Astrocyte (in vitro differentiated cells and primary cell): ENCODE measurements at regions not wholly inside any gene's neighbourhood (a gene's known extent, or its start where the extent isn't known, plus 50 kb on each side); places are given as distances from the start of the nearest gene placed in this dataset.

ENCODE experiments used
- EZH2 ChIP-seq: IDR thresholded peaks from 2 replicates; pipeline ENCODE4 v1.6.1; 2012; ENCODE audit warnings: mild to moderate bottlenecking, low read length, inconsistent platforms; ENCODE audit not compliant: insufficient read depth
- TF ChIP-seq, protein P1 (sequence below): IDR thresholded peaks from 2 replicates; pipeline ENCODE4 v1.5.1; 2011; ENCODE audit warnings: low read depth, mild to moderate bottlenecking, inconsistent platforms, low read length, moderate library complexity; ENCODE audit not compliant: insufficient read depth

DNA sequence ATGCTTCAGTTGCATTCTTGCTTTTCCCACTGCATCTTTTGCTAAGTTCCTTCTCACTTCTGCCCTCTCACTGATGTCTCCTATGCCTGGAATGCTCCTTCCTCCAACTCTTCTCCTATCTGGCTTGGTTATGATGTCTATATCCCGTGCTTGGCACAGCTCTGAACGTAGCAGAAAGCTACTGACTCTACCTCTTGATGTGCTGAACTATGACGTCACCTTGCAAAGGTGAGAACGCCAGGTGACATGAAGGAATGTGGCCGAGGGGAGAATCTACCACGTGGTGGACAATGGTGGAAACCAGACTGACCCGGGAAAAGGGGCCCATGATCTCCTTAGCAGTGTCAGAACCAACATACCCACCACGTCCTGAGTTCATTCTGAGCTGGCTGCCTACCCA lies 209.7 kb downstream of the SH3BP4 start:
- TF ChIP-seq, protein P1, sequence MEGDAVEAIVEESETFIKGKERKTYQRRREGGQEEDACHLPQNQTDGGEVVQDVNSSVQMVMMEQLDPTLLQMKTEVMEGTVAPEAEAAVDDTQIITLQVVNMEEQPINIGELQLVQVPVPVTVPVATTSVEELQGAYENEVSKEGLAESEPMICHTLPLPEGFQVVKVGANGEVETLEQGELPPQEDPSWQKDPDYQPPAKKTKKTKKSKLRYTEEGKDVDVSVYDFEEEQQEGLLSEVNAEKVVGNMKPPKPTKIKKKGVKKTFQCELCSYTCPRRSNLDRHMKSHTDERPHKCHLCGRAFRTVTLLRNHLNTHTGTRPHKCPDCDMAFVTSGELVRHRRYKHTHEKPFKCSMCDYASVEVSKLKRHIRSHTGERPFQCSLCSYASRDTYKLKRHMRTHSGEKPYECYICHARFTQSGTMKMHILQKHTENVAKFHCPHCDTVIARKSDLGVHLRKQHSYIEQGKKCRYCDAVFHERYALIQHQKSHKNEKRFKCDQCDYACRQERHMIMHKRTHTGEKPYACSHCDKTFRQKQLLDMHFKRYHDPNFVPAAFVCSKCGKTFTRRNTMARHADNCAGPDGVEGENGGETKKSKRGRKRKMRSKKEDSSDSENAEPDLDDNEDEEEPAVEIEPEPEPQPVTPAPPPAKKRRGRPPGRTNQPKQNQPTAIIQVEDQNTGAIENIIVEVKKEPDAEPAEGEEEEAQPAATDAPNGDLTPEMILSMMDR, result no peak
- TF ChIP-seq EZH2, result no peak
